Heart left ventricle (tissue), 13 donors: ENCODE measurements at regions not wholly inside any gene's neighbourhood (a gene's known extent, or its start where the extent isn't known, plus 50 kb on each side); places are given as distances from the start of the nearest gene placed in this dataset.

Experiments
- CTCF ChIP-seq, 12 donors: fragments of 200-600 bp; sonication (generic) in 4 of 12; IDR thresholded peaks; one replicate each; pipeline versions ENCODE4 v1.5.0 to v1.8.0; 2018 to 2022; ENCODE audit warnings: antibody characterized with exemption in 12 of 12, mild to moderate bottlenecking in 5 of 12
- POLR2A ChIP-seq, 2 donors: fragments of 450-650 bp; IDR thresholded peaks; one replicate each; pipeline ENCODE4 v1.6.1; 2017; ENCODE audit warnings: antibody characterized with exemption in 2 of 2, mild to moderate bottlenecking in 2 of 2, moderate library complexity in 2 of 2
- donor health status: ischemic (EF 13 %, LVEDD 7.1; RV severe dilation, severe dysfunction).
- donor health status: DM: no; HTN: yes; CAD: no.
- donor health status: DM: no; HTN: no; CAD: no.
- donor health status: ischemic (EF 25% LVEDD 6.9; RV normal size, moderate dysfunction).
- donor health status: ischemic (EF 25% LVEDD 5.7; RV mildly dilated, moderate dysfunction).
- donor health status: ischemic (EF 35%, LVEDD 5.7; RV mildly dilated, moderate dysfunction).
- donor health status: nonischemic (EF 11% LVEDD 7.7; RV severe dilation, severe dysfunction).
- donor health status: DM: yes; HTN: yes; CAD: no.
- donor health status: PGD.
- donor health status: ischemic (EF 29% LVEDD 5.4; RV normal size, mild dysfunction).
- donor health status: nonischemic (EF 23%, LVEDD 6.1; RV moderate dilation, normal function).

GRCh38 chr3:126285369-126285768 lies 71.8 kb downstream of the KLF15 start:
- TF ChIP-seq CTCF (IDR thresholded peaks at IDR 0.05) (no peak), POLR2A (IDR thresholded peaks at IDR 0.05) (no peak)
